Central memory CD8-positive, alpha-beta T cell (primary cell): ENCODE measurements at regions not wholly inside any gene's neighbourhood (a gene's known extent, or its start where the extent isn't known, plus 50 kb on each side); places are given as distances from the start of the nearest gene placed in this dataset.

Experiments
- ATAC-seq: fragments of 150-1000 bp; cut with Tn5 transposase; replicated peaks from 2 replicates; pipeline ENCODE4 v1.10.0; 2022; ENCODE audit warnings: mild to moderate bottlenecking, moderate FRiP score, moderate number of reproducible peaks; ENCODE audit not compliant: poor library complexity, severe bottlenecking; ENCODE audit errors: extremely low read depth
- DNase-seq, 2 donors: peaks; one replicate each; pipeline ENCODE4 v3.0.0; 2021; ENCODE audit warnings: low spot score in 2 of 2
- H3K27ac Mint-ChIP-seq: one replicate; pipeline ENCODE4 v1.8.0; 2022; ENCODE audit warnings: low read depth, mild to moderate bottlenecking, moderate library complexity, mixed read lengths
- H3K27me3 Mint-ChIP-seq: one replicate; pipeline ENCODE4 v1.8.0; 2022; ENCODE audit warnings: mixed read lengths
- H3K36me3 Mint-ChIP-seq: one replicate; pipeline ENCODE4 v1.8.0; 2022; ENCODE audit warnings: mild to moderate bottlenecking, moderate library complexity, mixed read lengths; ENCODE audit not compliant: insufficient read depth
- H3K4me1 Mint-ChIP-seq: one replicate; pipeline ENCODE4 v1.8.0; 2022; ENCODE audit warnings: mixed read lengths
- H3K4me3 Mint-ChIP-seq: one replicate; pipeline ENCODE4 v1.8.0; 2022; ENCODE audit warnings: mild to moderate bottlenecking, moderate library complexity, mixed read lengths
- H3K9me3 Mint-ChIP-seq: one replicate; pipeline ENCODE4 v1.8.0; 2022; ENCODE audit warnings: mixed read lengths

DNA sequence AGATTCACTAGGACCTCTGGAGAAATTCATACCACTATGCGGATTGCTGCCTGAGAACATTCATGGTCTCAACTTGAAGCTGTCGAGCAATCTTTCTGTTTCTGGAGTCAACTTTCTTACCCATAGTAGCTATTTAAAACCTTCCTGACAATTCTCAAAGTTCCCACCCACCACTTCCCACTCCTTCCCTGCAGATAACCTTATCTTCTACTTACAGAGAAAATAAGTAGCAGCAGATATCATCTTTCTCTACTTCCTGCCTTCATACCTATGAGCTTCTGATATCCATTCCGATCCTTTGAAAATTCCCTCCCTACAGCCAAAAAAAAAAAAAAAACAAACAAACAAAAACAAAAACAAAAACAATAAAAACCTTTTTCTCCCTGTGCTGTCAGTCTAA is 81.2 kb upstream of the CYRIA start:
- Mint-ChIP-seq H3K27ac (no peak overlapping the region), H3K27me3 (peaks cover 13% of the 10 kb centered on the region), H3K4me3 (no peak overlapping the region), H3K9me3 (peaks cover 4% of the 10 kb centered on the region), H3K4me1 (no peaks in the 10 kb centered on the region), H3K36me3 (no peaks in the 10 kb centered on the region)
- DNase-seq, result no peak
- ATAC-seq, result no peak

DNA sequence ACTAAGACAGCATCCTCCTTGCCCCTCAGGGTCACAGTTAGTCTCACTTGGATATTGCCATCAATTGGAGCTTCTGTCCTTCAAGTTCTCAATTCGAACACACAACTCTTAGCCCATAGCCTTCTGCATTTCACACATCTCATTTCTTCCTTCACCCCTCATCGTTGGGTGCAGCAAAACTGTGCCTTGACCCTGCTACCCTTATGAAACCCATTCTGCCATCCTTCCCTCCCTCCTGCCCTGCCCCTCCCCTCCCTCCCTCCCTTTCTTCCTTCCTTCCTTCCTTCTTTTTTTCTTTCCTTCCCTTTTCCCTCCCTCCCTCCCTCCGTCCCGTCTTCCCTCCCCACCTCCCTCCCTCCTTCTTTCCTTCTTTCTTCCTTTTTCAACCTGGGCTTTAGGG is 80.7 kb upstream of the CYRIA start:
- Mint-ChIP-seq H3K27me3 (peaks cover 13% of the 10 kb centered on the region), H3K4me3 (no peak overlapping the region), H3K36me3 (no peaks in the 10 kb centered on the region), H3K9me3 (peaks cover 4% of the 10 kb centered on the region), H3K4me1 (no peaks in the 10 kb centered on the region), H3K27ac (no peak overlapping the region)
- ATAC-seq (no peak), DNase-seq (no peak)

DNA sequence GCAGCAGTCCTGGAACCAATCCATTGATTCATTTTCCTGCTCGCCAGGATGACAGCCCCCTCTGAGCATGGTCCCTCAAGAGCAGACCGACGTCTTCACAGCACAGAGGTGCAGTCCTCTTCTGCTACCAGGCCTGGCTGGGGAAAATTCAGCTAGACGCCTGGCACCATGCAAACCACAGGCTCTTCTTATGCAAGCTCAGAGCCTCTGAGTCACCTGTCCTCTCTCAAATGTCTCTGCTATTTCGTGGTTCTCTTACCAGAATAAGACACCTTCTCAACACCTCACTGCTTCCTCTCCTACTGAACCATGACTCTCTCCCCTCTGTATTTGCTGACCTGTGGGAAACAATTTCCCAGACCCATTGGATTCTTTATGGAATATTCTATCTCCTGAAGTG is 79.8 kb upstream of the CYRIA start:
- no peak for DNase-seq
- no peak overlapping the region for H3K27ac Mint-ChIP-seq
- no peak overlapping the region for H3K4me3 Mint-ChIP-seq
- peaks cover 4% of the 10 kb centered on the region for H3K9me3 Mint-ChIP-seq
- no peak for ATAC-seq
- no peaks in the 10 kb centered on the region for H3K4me1 Mint-ChIP-seq
- H3K36me3 Mint-ChIP-seq, result no peaks in the 10 kb centered on the region
- H3K27me3 Mint-ChIP-seq, result peaks cover 13% of the 10 kb centered on the region

DNA sequence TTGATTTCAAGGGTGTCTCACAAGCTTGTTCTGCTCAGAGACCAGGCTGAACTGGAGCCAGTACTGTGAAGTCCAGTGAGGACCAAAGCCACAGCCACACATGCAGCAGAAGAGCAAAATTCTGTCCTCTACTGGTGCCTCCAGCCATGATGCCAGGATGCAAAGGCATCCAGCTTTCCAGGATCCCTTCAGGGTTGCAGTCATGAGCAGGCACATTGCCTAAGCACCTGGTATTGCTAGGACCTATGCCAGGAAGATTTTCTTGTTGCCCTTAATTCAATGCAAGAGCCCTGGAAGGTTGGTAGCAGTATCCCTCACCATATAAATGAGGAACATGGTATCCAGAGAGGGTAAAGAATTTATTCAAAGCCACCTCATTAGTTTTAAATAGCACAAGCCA is 78.9 kb upstream of the CYRIA start:
- no peak overlapping the region for H3K4me3 Mint-ChIP-seq
- H3K9me3 Mint-ChIP-seq, result peaks cover 4% of the 10 kb centered on the region
- H3K36me3 Mint-ChIP-seq, result no peaks in the 10 kb centered on the region
- ATAC-seq (no peak), DNase-seq (no peak)
- H3K4me1 Mint-ChIP-seq, result no peaks in the 10 kb centered on the region
- peaks cover 13% of the 10 kb centered on the region for H3K27me3 Mint-ChIP-seq
- no peak overlapping the region for H3K27ac Mint-ChIP-seq

DNA sequence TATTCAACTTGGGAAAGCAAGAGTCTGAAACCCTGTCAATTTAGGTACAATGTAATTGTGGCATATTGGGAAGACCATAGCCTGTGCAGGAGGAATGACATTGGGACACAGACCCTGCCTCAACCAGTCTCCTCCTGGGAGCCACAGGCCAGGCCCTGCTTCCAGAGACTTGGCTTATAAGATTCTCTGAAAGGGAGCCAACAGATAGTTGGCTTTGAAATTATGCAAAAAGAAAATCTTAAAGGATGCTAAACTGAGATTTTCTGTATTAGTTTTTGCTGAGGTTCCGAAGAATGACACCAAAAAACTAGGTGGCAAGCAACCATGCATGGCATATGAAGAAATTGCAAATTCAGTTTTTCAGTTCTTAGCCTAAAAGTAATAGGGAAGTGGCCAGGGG is 76.4 kb upstream of the CYRIA start:
- Mint-ChIP-seq H3K27me3 (peaks cover 13% of the 10 kb centered on the region), H3K9me3 (no peaks in the 10 kb centered on the region), H3K36me3 (no peaks in the 10 kb centered on the region), H3K4me1 (no peaks in the 10 kb centered on the region), H3K27ac (no peak overlapping the region), H3K4me3 (no peak overlapping the region)
- DNase-seq (no peak), ATAC-seq (no peak)

DNA sequence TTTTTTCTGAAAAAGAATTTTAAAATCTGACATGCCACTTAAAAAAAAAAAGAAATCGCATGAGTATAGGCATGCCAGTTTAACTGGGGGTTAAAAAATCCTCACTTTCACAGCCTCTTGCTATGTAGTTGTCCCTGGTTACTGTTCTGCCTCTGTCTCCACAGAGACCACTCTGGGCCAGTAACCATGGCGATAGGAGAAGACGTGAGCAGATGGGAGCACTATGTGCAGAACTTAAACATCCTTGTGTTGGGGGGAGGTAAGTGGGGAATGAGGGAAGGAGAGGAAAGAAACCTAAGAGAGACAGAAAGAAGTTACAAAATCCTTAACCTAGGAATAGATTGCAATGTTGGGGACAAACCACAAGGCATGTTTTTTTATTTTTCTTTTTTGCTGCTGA is 75.9 kb upstream of the CYRIA start:
- no peaks in the 10 kb centered on the region for H3K36me3 Mint-ChIP-seq
- ATAC-seq, result no peak
- no peak overlapping the region for H3K4me3 Mint-ChIP-seq
- H3K27me3 Mint-ChIP-seq, result peaks cover 7% of the 10 kb centered on the region
- no peak overlapping the region for H3K27ac Mint-ChIP-seq
- no peak for DNase-seq
- no peaks in the 10 kb centered on the region for H3K9me3 Mint-ChIP-seq
- no peaks in the 10 kb centered on the region for H3K4me1 Mint-ChIP-seq

DNA sequence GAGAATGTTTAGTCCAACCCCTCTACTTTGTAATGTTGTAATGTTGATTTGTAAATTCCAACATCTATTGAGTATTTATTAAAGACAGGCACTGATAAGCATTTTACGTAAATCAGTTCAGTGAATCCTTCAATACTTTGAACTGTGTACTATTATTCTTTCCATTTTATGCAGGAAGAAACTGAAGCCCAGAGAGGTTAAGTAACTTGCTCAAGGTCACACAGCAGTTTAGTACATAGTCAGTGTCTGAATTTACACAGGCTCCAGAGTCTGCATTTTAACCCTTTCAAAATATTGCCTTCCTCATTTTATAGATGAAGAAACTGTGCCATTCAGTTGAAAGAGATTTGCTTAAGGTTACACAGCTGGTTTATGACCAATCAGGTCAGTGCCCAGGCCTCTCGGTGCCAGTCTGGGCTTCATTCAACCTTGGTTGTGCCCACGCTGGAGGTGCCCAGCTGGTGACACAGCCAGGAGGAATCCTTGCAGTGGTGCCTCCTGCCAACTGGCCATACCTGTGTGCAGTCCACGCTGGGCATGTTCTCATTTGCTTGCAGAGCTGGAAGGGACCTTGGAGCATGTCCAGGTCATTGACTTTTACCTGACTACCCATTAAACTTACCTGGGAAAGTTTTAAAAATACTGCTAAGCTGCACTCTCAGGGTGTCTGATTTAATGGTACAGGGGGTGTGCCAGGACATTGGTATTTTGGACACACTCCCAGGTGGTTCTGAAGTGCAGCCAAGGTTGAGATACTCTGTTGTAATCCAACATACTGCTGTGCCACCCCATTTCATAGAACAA is 74.3 kb upstream of the CYRIA start:
- no peak for ATAC-seq
- Mint-ChIP-seq H3K4me1 (no peaks in the 10 kb centered on the region), H3K36me3 (peaks cover 2% of the 10 kb centered on the region)

DNA sequence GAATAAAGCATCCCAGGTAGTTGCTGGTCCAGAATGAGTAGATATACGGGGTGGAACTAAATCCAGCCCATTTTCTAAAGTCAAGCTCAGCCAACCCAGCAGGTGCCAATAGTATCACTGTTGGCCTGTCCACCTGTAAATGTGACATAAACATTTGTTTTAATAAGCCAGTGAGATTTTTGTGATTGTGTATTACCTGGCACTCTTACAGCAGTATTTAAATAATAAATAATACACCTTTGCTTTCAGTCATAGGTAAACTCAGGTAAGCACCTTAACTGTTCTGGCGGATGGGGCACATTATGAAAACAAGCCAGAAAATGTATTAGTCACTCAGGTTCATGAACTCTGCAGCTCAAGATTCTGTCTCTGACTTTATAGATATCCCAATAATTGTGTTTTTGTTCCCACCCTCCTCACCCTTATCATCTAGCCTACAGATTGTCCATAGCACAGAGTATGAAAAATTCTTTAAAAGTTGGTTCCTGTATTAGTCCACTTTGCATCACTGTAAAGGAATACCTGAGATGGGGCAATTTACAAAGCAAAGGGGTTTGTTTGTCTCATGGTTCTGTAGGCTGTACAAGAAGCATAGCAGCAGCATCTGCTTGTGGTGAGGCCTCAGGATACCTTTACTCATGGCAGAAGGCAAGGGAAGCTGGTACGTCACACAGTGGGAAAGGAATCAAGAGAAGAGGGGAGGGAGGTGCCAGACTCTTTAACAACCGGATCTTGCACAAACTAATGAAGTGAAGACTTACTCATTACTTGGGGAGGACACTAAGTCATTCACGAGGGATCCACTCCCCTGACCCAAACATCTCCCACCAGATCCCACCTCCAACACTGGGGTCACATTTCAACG is 73.0 kb upstream of the CYRIA start:
- Mint-ChIP-seq H3K27me3 (no peaks in the 10 kb centered on the region), H3K4me3 (no peak overlapping the region), H3K36me3 (peaks cover 2% of the 10 kb centered on the region), H3K27ac (no peak overlapping the region), H3K9me3 (no peaks in the 10 kb centered on the region), H3K4me1 (no peaks in the 10 kb centered on the region)
- DNase-seq (no peak), ATAC-seq (no peak)

More for the DNA sequence above, 74.3 kb upstream of the CYRIA start:
- DNase-seq, result no peak
- H3K27ac Mint-ChIP-seq, result no peak overlapping the region
- no peaks in the 10 kb centered on the region for H3K27me3 Mint-ChIP-seq
- no peak overlapping the region for H3K4me3 Mint-ChIP-seq
- no peaks in the 10 kb centered on the region for H3K9me3 Mint-ChIP-seq

DNA sequence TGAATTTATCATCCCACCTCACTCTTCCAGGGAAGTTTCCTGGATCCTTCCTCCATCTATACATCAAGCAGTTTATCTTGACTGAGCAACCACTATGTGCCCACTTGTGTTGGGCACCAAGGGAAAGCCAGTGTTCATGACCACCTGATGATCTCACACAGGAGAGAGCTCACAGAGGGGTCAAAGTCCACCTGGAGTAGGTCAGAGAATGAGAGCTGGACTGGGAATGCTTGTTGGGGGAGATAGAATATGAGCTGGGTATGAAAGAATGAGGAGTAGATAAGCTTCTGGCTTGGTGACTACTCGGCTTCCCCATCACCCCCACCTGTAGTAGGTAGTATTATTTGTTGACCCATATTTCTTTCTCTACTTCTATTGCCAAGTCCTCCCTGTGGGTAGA is 72.2 kb upstream of the CYRIA start:
- ATAC-seq (no peak), DNase-seq (no peak)
- Mint-ChIP-seq H3K27ac (no peak overlapping the region), H3K27me3 (no peaks in the 10 kb centered on the region), H3K4me1 (no peaks in the 10 kb centered on the region), H3K9me3 (no peaks in the 10 kb centered on the region), H3K36me3 (peaks cover 2% of the 10 kb centered on the region), H3K4me3 (no peak overlapping the region)

DNA sequence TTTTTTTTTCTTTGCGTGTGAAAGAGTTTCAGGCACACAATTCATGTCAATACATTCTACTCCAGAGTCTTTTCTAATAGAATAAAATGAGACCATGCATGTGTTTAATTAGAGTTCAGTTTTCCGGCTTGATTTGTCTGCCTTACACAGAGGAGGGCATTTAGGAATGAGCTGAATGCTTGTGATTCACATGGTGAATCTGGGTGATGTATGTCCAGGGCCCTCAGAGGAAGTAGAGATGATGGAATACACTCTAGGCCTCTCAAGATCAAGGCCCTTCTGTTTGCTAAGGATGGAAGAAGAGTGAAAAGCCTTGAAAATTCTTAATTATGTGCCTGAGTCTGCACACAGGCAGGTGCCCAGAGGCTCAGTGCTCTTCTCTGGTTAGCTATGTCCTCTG is 71.0 kb upstream of the CYRIA start:
- no peaks in the 10 kb centered on the region for H3K4me1 Mint-ChIP-seq
- no peak overlapping the region for H3K27ac Mint-ChIP-seq
- H3K36me3 Mint-ChIP-seq, result peaks cover 2% of the 10 kb centered on the region
- H3K9me3 Mint-ChIP-seq, result no peaks in the 10 kb centered on the region
- DNase-seq, result no peak
- H3K27me3 Mint-ChIP-seq, result no peaks in the 10 kb centered on the region
- ATAC-seq, result no peak
- H3K4me3 Mint-ChIP-seq, result no peak overlapping the region

DNA sequence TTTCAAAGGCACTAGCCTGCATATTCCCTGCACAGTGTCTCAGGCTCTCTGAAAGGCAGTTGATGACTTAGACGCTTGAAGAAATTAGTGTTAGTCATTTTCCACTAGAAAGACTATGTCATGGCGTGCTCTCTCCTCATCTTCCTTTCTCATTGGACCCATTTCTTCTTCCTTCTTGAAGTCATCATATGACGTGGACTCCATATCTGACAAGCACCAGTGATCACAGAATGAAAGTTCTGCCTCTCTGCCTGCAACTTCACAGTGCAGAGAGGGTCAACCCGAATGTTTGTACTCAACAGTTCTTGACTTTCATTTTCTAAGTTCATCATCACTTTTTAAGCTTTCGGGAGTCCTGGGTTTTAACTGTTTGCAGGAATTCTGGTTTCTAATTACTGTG is 63.7 kb upstream of the CYRIA start:
- ATAC-seq (no peak), DNase-seq (no peak)
- no peaks in the 10 kb centered on the region for H3K9me3 Mint-ChIP-seq
- H3K36me3 Mint-ChIP-seq, result no peaks in the 10 kb centered on the region
- H3K27ac Mint-ChIP-seq, result no peak overlapping the region
- H3K4me3 Mint-ChIP-seq, result no peak overlapping the region
- no peaks in the 10 kb centered on the region for H3K4me1 Mint-ChIP-seq
- H3K27me3 Mint-ChIP-seq, result peaks cover 8% of the 10 kb centered on the region

DNA sequence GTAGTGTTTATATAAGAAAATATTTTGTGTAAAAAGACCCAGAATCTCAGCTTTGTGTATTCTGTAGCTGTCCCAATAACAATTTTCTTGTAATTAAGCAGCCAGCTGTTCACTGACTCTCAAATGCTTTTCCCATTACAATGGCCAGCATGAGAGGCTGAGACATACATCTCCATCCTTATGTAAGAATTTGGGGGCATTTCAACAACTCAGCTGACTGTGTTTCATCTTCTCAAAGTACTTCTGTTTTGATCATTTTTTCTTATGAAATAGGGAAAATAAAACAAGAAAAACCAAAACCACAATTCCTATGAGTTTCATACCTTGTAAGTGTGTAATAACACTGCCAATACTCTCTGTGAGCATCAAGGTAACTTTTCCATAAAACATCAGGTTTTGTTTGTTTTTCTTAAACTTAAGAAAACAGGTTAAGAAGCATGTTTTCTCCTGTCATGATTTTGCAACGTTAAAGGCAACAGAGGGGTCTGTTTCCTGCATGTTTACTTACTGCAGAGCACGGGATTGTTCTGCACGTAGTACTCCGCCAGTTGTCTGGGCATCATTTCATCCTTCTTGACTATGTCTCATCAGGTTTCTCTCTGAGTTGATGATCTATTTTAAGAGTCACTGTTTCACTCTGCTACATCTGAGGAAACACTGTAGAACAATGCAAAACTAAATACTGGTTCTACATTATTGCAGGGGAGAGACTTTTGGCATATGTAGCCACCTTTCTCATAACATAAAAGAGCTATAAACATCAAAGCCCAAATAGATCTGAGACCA is 62.9 kb upstream of the CYRIA start:
- Mint-ChIP-seq H3K4me3 (no peak overlapping the region), H3K4me1 (no peaks in the 10 kb centered on the region), H3K9me3 (no peaks in the 10 kb centered on the region), H3K27ac (no peak overlapping the region), H3K36me3 (no peaks in the 10 kb centered on the region), H3K27me3 (peaks cover 8% of the 10 kb centered on the region)
- DNase-seq, result no peak
- no peak for ATAC-seq
